Keratinocyte (primary cell): ENCODE measurements at regions not wholly inside any gene's neighbourhood (a gene's known extent, or its start where the extent isn't known, plus 50 kb on each side); places are given as distances from the start of the nearest gene placed in this dataset.

Experiments used
- DNase-seq: peaks from one replicate; pipeline ENCODE4 v3.0.0-alpha.2; 2011; ENCODE audit warnings: low read depth, missing footprints, low spot score
- FAIRE-seq: peaks from 2 replicates; lab custom pipeline; 2011; peaks lifted over from hg19 to GRCh38; lab: Jason Lieb, UNC
- H2AFZ ChIP-seq: 2 replicates; pipeline ENCODE4 v1.6.0; 2012; ENCODE audit warnings: low read length, control low read depth, inconsistent platforms; ENCODE audit not compliant: control insufficient read depth
- H3K27ac ChIP-seq: 2 replicates; pipeline ENCODE4 v1.5.1; 2011; ENCODE audit warnings: low read length; ENCODE audit not compliant: control insufficient read depth, insufficient read depth
- H3K27me3 ChIP-seq: 3 replicates; pipeline ENCODE4 v1.6.0; 2011; ENCODE audit warnings: low read length; ENCODE audit not compliant: control insufficient read depth, insufficient read depth; ENCODE audit errors: extremely low read depth
- H3K36me3 ChIP-seq, 2 experiments: 2 replicates in 1 of 2; 3 replicates in 1 of 2; pipeline ENCODE4 v1.5.1; 2011; ENCODE audit warnings: low read length in 2 of 2, mild to moderate bottlenecking in 1 of 2; ENCODE audit not compliant: control insufficient read depth in 2 of 2, insufficient read depth in 2 of 2; ENCODE audit errors: extremely low read depth in 1 of 2
- H3K4me1 ChIP-seq: 3 replicates; pipeline ENCODE4 v1.5.1; 2011; ENCODE audit warnings: low read length; ENCODE audit not compliant: control insufficient read depth, insufficient read depth; ENCODE audit errors: extremely low read depth
- H3K4me2 ChIP-seq: 3 replicates; pipeline ENCODE4 v1.6.0; 2011; ENCODE audit warnings: low read depth, low read length; ENCODE audit not compliant: control insufficient read depth, insufficient read depth; ENCODE audit errors: extremely low read depth
- H3K4me3 ChIP-seq, 3 experiments: fragments of 200-600 bp in 1 of 3; sonication (generic) in 1 of 3; 2 replicates in 2 of 3; 3 replicates in 1 of 3; pipeline ENCODE4 v1.5.1; 2011 to 2016; ENCODE audit warnings: low read length in 3 of 3, mild to moderate bottlenecking in 3 of 3, control low read depth in 2 of 3, inconsistent platforms in 1 of 3, low read depth in 1 of 3, mixed read lengths in 1 of 3, mixed run types in 1 of 3, moderate library complexity in 1 of 3; ENCODE audit not compliant: control insufficient read depth in 2 of 3, insufficient read depth in 2 of 3; ENCODE audit errors: extremely low read depth in 1 of 3
- H3K79me2 ChIP-seq: 2 replicates; pipeline ENCODE4 v1.6.0; 2012; ENCODE audit warnings: low read length; ENCODE audit not compliant: control insufficient read depth, insufficient read depth
- H3K9ac ChIP-seq: 3 replicates; pipeline ENCODE4 v1.6.0; 2011; ENCODE audit warnings: low read length; ENCODE audit not compliant: control insufficient read depth, insufficient read depth; ENCODE audit errors: extremely low read depth
- H3K9me1 ChIP-seq: 3 replicates; pipeline ENCODE4 v1.6.0; 2011; ENCODE audit warnings: low read length; ENCODE audit not compliant: control insufficient read depth, insufficient read depth; ENCODE audit errors: extremely low read depth
- H3K9me3 ChIP-seq: 2 replicates; pipeline ENCODE4 v1.5.1; 2012; ENCODE audit warnings: low read depth, low read length; ENCODE audit not compliant: control insufficient read depth
- H4K20me1 ChIP-seq: 3 replicates; pipeline ENCODE4 v1.6.0; 2011; ENCODE audit warnings: low read length; ENCODE audit not compliant: control insufficient read depth, insufficient read depth; ENCODE audit errors: extremely low read depth
- CTCF ChIP-seq, 3 experiments: IDR thresholded peaks in 1 of 3; conservative IDR thresholded peaks in 1 of 3; optimal IDR thresholded peaks in 1 of 3; 2 replicates in 2 of 3; 3 replicates in 1 of 3; pipeline versions ENCODE3 to v1.5.1; 2011; ENCODE audit warnings: low read length in 3 of 3, mild to moderate bottlenecking in 3 of 3, moderate library complexity in 2 of 3, control low read depth in 1 of 3, inconsistent platforms in 1 of 3; ENCODE audit not compliant: insufficient read depth in 2 of 3; ENCODE audit errors: extremely low read depth in 1 of 3
- EZH2 ChIP-seq: IDR thresholded peaks from one replicate; pipeline ENCODE4 v1.6.1; 2012; ENCODE audit warnings: inconsistent platforms, mild to moderate bottlenecking, low read length, moderate library complexity
- dilution Hi-C: fragments of 300-500 bp; cut with MboI; formaldehyde crosslinking; loops from one replicate; pipeline ENCODE4 v1.7.0; 2020; ENCODE audit warnings: low sequenced_read_pairs; ENCODE audit not compliant: extremely low pct_ligation_motif_present

GRCh38 chr1:4976859-4977440 lies 322.5 kb downstream of the AJAP1 start:
- peaks cover 2% of the 10 kb centered on the region for H3K9me3 ChIP-seq
- no peaks in the 10 kb centered on the region for H3K4me1 ChIP-seq
- no peak overlapping the region for H2AFZ ChIP-seq
- no peaks in the 10 kb centered on the region for H4K20me1 ChIP-seq
- H3K79me2 ChIP-seq: no peaks in the 10 kb centered on the region
- no peaks in the 10 kb centered on the region for H3K36me3 ChIP-seq
- H3K27me3 ChIP-seq: no peaks in the 10 kb centered on the region
- no peak overlapping the region for H3K4me2 ChIP-seq
- no peak overlapping the region for H3K4me3 ChIP-seq
- no peak overlapping the region for H3K9ac ChIP-seq
- dilution Hi-C loops: no loop called here
- FAIRE-seq (no peak), DNase-seq (no peak)
- no peak for TF ChIP-seq CTCF (optimal IDR thresholded peaks at IDR 0.05 in 1 of 3, IDR thresholded peaks at IDR 0.05 in 1 of 3, conservative IDR thresholded peaks at IDR 0.05 in 1 of 3; ENCODE audit: extremely low read depth in 1 of 3, insufficient read depth in 2 of 3, low read length in 3 of 3)
- no peak for TF ChIP-seq EZH2
- H3K9me1 ChIP-seq: no peaks in the 10 kb centered on the region
- H3K27ac ChIP-seq: no peak overlapping the region

GRCh38 chr1:4975856-4976255 lies 321.4 kb downstream of the AJAP1 start:
- FAIRE-seq: no peak
- Histone ChIP-seq H3K4me1 (no peaks in the 10 kb centered on the region), H3K9me3 (peaks cover 5% of the 10 kb centered on the region), H4K20me1 (no peaks in the 10 kb centered on the region), H3K79me2 (no peaks in the 10 kb centered on the region), H3K9ac (no peak overlapping the region), H3K27me3 (no peaks in the 10 kb centered on the region), H3K4me3 (no peak overlapping the region), H2AFZ (no peak overlapping the region), H3K9me1 (no peaks in the 10 kb centered on the region), H3K27ac (no peak overlapping the region), H3K36me3 (no peaks in the 10 kb centered on the region), H3K4me2 (no peak overlapping the region)
- no peak for DNase-seq
- no peak for TF ChIP-seq CTCF (optimal IDR thresholded peaks at IDR 0.05 in 1 of 3, IDR thresholded peaks at IDR 0.05 in 1 of 3, conservative IDR thresholded peaks at IDR 0.05 in 1 of 3; ENCODE audit: extremely low read depth in 1 of 3, insufficient read depth in 2 of 3, low read length in 3 of 3)
- no peak for TF ChIP-seq EZH2
- dilution Hi-C loops: no loop called here
